ENCODE measurements at regions not wholly inside any gene's neighbourhood (a gene's known extent, or its start where the extent isn't known, plus 50 kb on each side); places are given as distances from the start of the nearest gene placed in this dataset.

DNA sequence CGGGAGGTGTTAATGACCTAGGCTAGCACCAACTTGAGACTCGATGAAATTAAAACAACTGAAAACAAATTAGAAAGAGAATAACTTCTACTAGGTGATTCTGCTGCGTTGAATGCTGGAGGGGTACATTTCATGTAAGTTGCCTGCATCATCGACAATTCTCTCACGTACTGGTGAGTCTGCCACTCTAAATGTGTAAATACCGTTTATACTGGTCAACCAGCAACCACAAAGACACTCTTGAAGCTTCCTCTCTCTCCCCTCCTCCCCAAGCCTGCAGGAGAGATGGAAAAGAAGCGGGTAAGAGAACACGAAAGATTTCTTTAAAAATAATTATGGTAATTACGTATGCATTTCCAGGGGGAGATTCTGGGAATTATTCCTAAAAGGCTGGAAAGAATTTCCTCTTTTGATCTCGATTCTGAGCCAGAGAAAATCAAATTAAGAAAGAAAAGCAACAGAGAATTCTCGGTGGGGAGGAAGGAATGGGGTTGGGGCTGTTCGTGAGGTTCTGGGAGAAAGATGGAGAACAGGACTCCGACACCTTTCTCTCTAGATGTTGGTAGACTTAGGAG, 68.6 kb upstream of the MRTFB start:
- peaks cover 17 to 23% (median 18%) of the 10 kb centered on the region in 3 donors for H3K4me1 Mint-ChIP-seq
- H3K4me3 Mint-ChIP-seq = peak overlapping the region in 1 of 3 donors; percentile 31
- Histone ChIP-seq H3K27me3 (replicated peaks in 1 of 2; ENCODE audit: control insufficient read depth in 2 of 2, extremely low read depth in 1 of 2, insufficient read depth in 2 of 2, low read length in 1 of 2) (peaks cover 0 to 25% of the 10 kb centered on the region in 2 experiments), H3K4me1 (ENCODE audit: control insufficient read depth in 1 of 2, extremely low read depth in 1 of 2, insufficient read depth in 2 of 2, low read length in 2 of 2) (peaks cover 6 to 12% of the 10 kb centered on the region in 2 experiments), H3K4me3 (ENCODE audit: control insufficient read depth in 1 of 2, extremely low read depth in 1 of 2, low read length in 1 of 2) (no peak overlapping the region), H3K36me3 (ENCODE audit: control insufficient read depth in 2 of 2, extremely low read depth in 1 of 2, insufficient read depth in 1 of 2, low read length in 1 of 2) (no peaks in the 10 kb centered on the region), H3K27ac (ENCODE audit: low read length) (no peak overlapping the region), H3K9me3 (no peaks in the 10 kb centered on the region)
- DNase-seq = no peak
- no peaks in the 10 kb centered on the region for H3K36me3 Mint-ChIP-seq
- ChIA-PET CTCF (no interaction called here), POLR2A (no interaction called here)
- H3K27ac Mint-ChIP-seq = no peak overlapping the region
- ATAC-seq (replicated peaks in 1 of 4) = no peak
- H3K9me3 Mint-ChIP-seq = no peaks in the 10 kb centered on the region
- peaks cover 0 to 17% of the 10 kb centered on the region in 2 donors for H3K27me3 Mint-ChIP-seq
- WGBS (ENCODE audit: insufficient coverage) = 56% methylated on average over 4 of the region's 13 CpGs

DNA sequence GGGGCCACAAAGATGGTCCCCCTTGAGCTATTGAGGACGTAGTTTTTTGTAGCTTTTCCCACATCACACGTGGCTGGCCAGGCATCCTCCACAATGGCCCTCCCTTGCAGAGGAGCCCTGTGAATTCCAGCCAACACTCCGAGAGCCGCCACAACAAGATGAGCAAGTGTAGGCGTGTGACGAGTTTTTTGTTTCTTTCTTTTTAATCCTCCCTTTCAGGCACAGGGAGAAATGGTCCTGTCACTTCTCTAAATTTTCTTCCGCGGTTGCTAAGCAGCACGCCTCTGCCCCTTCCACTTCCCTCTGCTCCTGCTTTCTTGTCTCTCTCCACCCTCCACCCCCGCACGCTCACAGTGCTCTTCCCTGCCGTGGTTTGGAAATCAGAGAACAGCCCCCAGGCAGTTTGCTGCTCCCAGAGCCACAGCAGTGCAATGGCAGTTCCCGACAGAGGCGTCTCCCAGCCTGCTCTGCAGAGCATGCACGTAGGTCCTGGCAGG, 68.0 kb upstream of the MRTFB start:
- Histone ChIP-seq H3K27me3 (replicated peaks in 1 of 2; ENCODE audit: control insufficient read depth in 2 of 2, extremely low read depth in 1 of 2, insufficient read depth in 2 of 2, low read length in 1 of 2) (peaks cover 0 to 25% of the 10 kb centered on the region in 2 experiments), H3K9me3 (no peaks in the 10 kb centered on the region), H3K4me3 (ENCODE audit: control insufficient read depth in 1 of 2, extremely low read depth in 1 of 2, low read length in 1 of 2) (no peak overlapping the region), H3K36me3 (ENCODE audit: control insufficient read depth in 2 of 2, extremely low read depth in 1 of 2, insufficient read depth in 1 of 2, low read length in 1 of 2) (no peaks in the 10 kb centered on the region), H3K4me1 (ENCODE audit: control insufficient read depth in 1 of 2, extremely low read depth in 1 of 2, insufficient read depth in 2 of 2, low read length in 2 of 2) (peaks cover 3 to 9% of the 10 kb centered on the region in 2 experiments), H3K27ac (ENCODE audit: low read length) (no peak overlapping the region)
- DNase-seq (no peak), ATAC-seq (replicated peaks in 1 of 4) (no peak)
- ChIA-PET CTCF (no interaction called here), POLR2A (no interaction called here)
- WGBS (ENCODE audit: insufficient coverage) = 29% methylated on average over 10 of the region's 15 CpGs
- Mint-ChIP-seq H3K9me3 (no peaks in the 10 kb centered on the region), H3K27ac (no peak overlapping the region), H3K36me3 (no peaks in the 10 kb centered on the region), H3K4me1 (peaks cover 12 to 17% (median 14%) of the 10 kb centered on the region in 3 donors), H3K27me3 (peaks cover 0 to 17% of the 10 kb centered on the region in 2 donors), H3K4me3 (peak overlapping the region in 1 of 3 donors; percentile 31)

DNA sequence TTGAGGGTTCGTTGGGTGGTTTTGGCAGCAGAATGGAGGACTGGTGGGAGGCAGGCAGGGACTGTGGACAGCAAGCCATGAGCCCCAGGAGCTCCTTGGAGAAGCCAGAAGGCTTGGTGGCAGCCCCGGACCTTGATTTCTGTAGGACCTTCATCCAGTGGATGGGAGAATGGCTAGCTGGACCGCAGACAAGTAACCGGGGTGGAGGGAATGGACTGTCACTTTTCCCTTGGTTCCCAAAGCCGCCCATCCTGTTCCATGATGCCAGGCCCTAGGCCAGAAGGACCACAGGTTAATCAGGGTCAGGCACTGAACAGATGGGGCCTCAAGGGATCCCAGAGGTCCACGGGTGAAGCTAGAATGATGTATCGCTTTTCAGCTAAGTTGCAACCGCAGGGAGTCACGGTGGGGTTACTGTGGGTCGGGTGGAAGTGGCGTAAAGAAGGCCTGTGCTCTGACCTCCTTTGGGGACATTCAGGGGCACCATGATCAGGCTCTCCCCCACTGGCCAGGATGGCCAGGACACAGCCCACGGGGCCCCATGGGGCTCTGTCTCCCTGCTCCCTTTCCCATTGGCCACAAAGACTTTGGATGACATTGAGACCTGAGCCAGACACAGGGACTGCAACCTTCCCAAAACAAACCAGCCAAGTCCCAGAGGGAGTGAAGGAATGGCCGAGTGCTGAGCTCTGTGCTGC, 66.9 kb upstream of the MRTFB start:
- Mint-ChIP-seq H3K36me3 (no peaks in the 10 kb centered on the region), H3K27me3 (peaks cover 0 to 15% of the 10 kb centered on the region in 2 donors), H3K4me3 (no peak overlapping the region), H3K27ac (no peak overlapping the region), H3K4me1 (peaks cover 10 to 12% (median 11%) of the 10 kb centered on the region in 3 donors), H3K9me3 (no peaks in the 10 kb centered on the region)
- Histone ChIP-seq H3K36me3 (ENCODE audit: control insufficient read depth in 2 of 2, extremely low read depth in 1 of 2, insufficient read depth in 1 of 2, low read length in 1 of 2) (no peaks in the 10 kb centered on the region), H3K27ac (ENCODE audit: low read length) (no peak overlapping the region), H3K4me1 (ENCODE audit: control insufficient read depth in 1 of 2, extremely low read depth in 1 of 2, insufficient read depth in 2 of 2, low read length in 2 of 2) (peaks cover 0 to 6% of the 10 kb centered on the region in 2 experiments), H3K4me3 (ENCODE audit: control insufficient read depth in 1 of 2, extremely low read depth in 1 of 2, low read length in 1 of 2) (no peak overlapping the region), H3K9me3 (no peaks in the 10 kb centered on the region), H3K27me3 (replicated peaks in 1 of 2; ENCODE audit: control insufficient read depth in 2 of 2, extremely low read depth in 1 of 2, insufficient read depth in 2 of 2, low read length in 1 of 2) (peaks cover 0 to 25% of the 10 kb centered on the region in 2 experiments)
- WGBS (ENCODE audit: insufficient coverage) = 90% methylated on average over 13 of the region's 13 CpGs
- ATAC-seq (replicated peaks in 1 of 4) (no peak), DNase-seq (no peak)
- ChIA-PET CTCF (no interaction called here), POLR2A (no interaction called here)

DNA sequence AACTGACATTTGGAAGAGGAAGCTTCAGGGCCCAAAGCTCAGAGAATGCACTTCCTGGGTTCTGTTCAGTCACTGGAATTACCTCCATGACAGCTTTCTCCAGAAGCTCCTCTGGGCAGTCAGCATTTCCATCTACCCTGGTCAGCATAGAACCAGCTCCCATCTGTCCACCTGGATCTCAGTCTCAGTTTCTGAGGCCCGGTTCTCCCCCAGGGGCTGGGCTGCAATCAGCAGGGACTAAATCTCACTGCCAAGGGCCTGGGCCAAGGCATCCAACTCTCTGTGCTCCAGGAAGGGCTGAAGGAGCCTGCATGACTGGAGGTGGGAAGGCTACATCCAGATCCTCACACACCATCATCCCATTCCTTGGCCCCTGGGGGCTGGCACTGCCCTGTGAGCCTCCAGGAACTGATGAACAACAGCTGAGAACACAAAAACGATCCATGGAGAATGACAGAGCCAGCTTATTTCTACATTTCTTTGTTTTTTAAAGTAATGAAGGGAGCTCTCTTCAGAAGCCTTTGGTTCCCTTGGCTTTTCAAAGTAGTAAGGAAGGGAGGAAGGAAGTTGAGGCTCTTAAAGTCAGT, 66.3 kb upstream of the MRTFB start:
- CTCF ChIA-PET = no interaction called here
- Histone ChIP-seq H3K27ac (ENCODE audit: low read length) (no peak overlapping the region), H3K4me1 (ENCODE audit: control insufficient read depth in 1 of 2, extremely low read depth in 1 of 2, insufficient read depth in 2 of 2, low read length in 2 of 2) (peaks cover 0 to 6% of the 10 kb centered on the region in 2 experiments), H3K27me3 (replicated peaks in 1 of 2; ENCODE audit: control insufficient read depth in 2 of 2, extremely low read depth in 1 of 2, insufficient read depth in 2 of 2, low read length in 1 of 2) (peaks cover 0 to 25% of the 10 kb centered on the region in 2 experiments), H3K9me3 (no peaks in the 10 kb centered on the region), H3K4me3 (ENCODE audit: control insufficient read depth in 1 of 2, extremely low read depth in 1 of 2, low read length in 1 of 2) (no peak overlapping the region), H3K36me3 (ENCODE audit: control insufficient read depth in 2 of 2, extremely low read depth in 1 of 2, insufficient read depth in 1 of 2, low read length in 1 of 2) (no peaks in the 10 kb centered on the region)
- H3K27me3 Mint-ChIP-seq = peaks cover 0 to 14% of the 10 kb centered on the region in 2 donors
- ATAC-seq (replicated peaks in 1 of 4) (no peak), DNase-seq (no peak)
- H3K4me1 Mint-ChIP-seq = peaks cover 10 to 12% (median 11%) of the 10 kb centered on the region in 3 donors
- WGBS (ENCODE audit: insufficient coverage) = no CpG with 5 or more reads among the region's 2 CpGs
- no peaks in the 10 kb centered on the region for H3K36me3 Mint-ChIP-seq
- H3K9me3 Mint-ChIP-seq = no peaks in the 10 kb centered on the region
- POLR2A ChIA-PET = no interaction called here
- H3K27ac Mint-ChIP-seq = no peak overlapping the region
- no peak overlapping the region for H3K4me3 Mint-ChIP-seq

DNA sequence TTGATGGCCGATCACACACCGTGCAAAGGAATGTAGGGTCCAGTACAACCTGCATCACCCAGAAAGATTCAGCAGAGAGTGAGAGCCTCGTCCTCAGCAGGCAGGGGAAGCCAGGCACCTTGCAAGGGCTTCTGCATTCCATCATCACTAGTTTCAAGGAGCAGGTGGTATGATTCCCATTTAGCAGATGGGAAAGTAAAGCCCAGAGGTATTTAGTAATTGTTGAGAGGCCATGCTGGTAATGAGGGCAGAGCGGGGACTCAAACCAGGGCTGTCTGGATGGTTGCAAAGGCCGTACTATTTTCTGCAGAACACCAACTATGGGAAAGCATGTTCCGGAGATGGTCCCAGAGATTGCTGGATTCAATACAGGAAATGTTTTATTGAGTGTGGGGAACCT, 65.8 kb upstream of the MRTFB start:
- H3K9me3 Mint-ChIP-seq = no peaks in the 10 kb centered on the region
- DNase-seq (no peak), ATAC-seq (replicated peaks in 1 of 4) (no peak)
- Histone ChIP-seq H3K4me1 (ENCODE audit: control insufficient read depth in 1 of 2, extremely low read depth in 1 of 2, insufficient read depth in 2 of 2, low read length in 2 of 2) (peaks cover 0 to 6% of the 10 kb centered on the region in 2 experiments), H3K9me3 (no peaks in the 10 kb centered on the region), H3K4me3 (ENCODE audit: control insufficient read depth in 1 of 2, extremely low read depth in 1 of 2, low read length in 1 of 2) (no peak overlapping the region), H3K27me3 (replicated peaks in 1 of 2; ENCODE audit: control insufficient read depth in 2 of 2, extremely low read depth in 1 of 2, insufficient read depth in 2 of 2, low read length in 1 of 2) (peaks cover 0 to 23% of the 10 kb centered on the region in 2 experiments), H3K36me3 (ENCODE audit: control insufficient read depth in 2 of 2, extremely low read depth in 1 of 2, insufficient read depth in 1 of 2, low read length in 1 of 2) (no peaks in the 10 kb centered on the region), H3K27ac (ENCODE audit: low read length) (no peak overlapping the region)
- WGBS (ENCODE audit: insufficient coverage) = 93% methylated on average over 4 of the region's 6 CpGs
- ChIA-PET CTCF (no interaction called here), POLR2A (no interaction called here)
- H3K27me3 Mint-ChIP-seq = peaks cover 0 to 15% of the 10 kb centered on the region in 2 donors
- no peak overlapping the region for H3K27ac Mint-ChIP-seq
- H3K4me1 Mint-ChIP-seq = peaks cover 10 to 12% (median 11%) of the 10 kb centered on the region in 3 donors
- no peaks in the 10 kb centered on the region for H3K36me3 Mint-ChIP-seq
- no peak overlapping the region for H3K4me3 Mint-ChIP-seq

DNA sequence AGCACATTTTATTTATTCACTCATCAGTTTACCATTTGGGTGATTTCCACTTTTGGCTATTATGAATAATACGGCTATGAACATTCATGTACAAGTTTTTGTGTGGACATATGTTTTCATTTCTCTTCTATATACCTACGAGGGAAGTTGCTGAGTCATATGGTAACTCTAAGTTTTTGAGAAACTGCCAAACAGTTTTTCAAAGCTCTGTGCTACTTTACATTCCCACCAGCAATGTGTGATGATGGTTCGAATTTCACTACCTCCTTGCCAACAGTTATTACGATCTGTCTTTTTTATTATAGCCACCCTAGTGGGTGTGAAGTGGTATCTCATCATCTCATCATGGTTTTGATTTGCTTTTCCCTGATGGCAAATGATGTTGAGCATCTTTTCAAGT, 63.7 kb upstream of the MRTFB start:
- Histone ChIP-seq H3K4me1 (ENCODE audit: control insufficient read depth in 1 of 2, extremely low read depth in 1 of 2, insufficient read depth in 2 of 2, low read length in 2 of 2) (peaks cover 0 to 6% of the 10 kb centered on the region in 2 experiments), H3K4me3 (ENCODE audit: control insufficient read depth in 1 of 2, extremely low read depth in 1 of 2, low read length in 1 of 2) (no peak overlapping the region), H3K9me3 (no peaks in the 10 kb centered on the region), H3K27ac (ENCODE audit: low read length) (no peak overlapping the region), H3K36me3 (ENCODE audit: control insufficient read depth in 2 of 2, extremely low read depth in 1 of 2, insufficient read depth in 1 of 2, low read length in 1 of 2) (no peaks in the 10 kb centered on the region), H3K27me3 (replicated peaks in 1 of 2; ENCODE audit: control insufficient read depth in 2 of 2, extremely low read depth in 1 of 2, insufficient read depth in 2 of 2, low read length in 1 of 2) (peaks cover 0 to 13% of the 10 kb centered on the region in 2 experiments)
- DNase-seq (no peak), ATAC-seq (replicated peaks in 1 of 4) (no peak)
- CTCF ChIA-PET = no interaction called here
- Mint-ChIP-seq H3K4me1 (peaks cover 9% of the 10 kb centered on the region in 3 donors), H3K9me3 (no peaks in the 10 kb centered on the region), H3K4me3 (no peak overlapping the region), H3K36me3 (no peaks in the 10 kb centered on the region), H3K27me3 (peaks cover 3 to 13% of the 10 kb centered on the region in 2 donors), H3K27ac (no peak overlapping the region)
- POLR2A ChIA-PET = no interaction called here
- no CpG with 5 or more reads among the region's 4 CpGs for WGBS (ENCODE audit: insufficient coverage)
